HG03354 (cell line): ENCODE measurements at regions not wholly inside any gene's neighbourhood (a gene's known extent, or its start where the extent isn't known, plus 50 kb on each side); places are given as distances from the start of the nearest gene placed in this dataset.
"Not testable (repeated sequence)": the region's sequence is repeated elsewhere in the genome, so short reads cannot be mapped to it uniquely, and the experiment has no call there.

ENCODE experiments used
- ATAC-seq: cut with Tn5 transposase; IDR thresholded peaks from one replicate; pipeline ENCODE4 v1.9.1; 2021; ENCODE audit warnings: mild to moderate bottlenecking; ENCODE audit not compliant: unreplicated experiment, poor library complexity, severe bottlenecking

GRCh38 chr7:114140561-114140960, 221.8 kb upstream of the PPP1R3A start:
- ATAC-seq: no peak

GRCh38 chr7:114139690-114140089, 220.9 kb upstream of the PPP1R3A start:
- ATAC-seq: not testable (repeated sequence)

DNA sequence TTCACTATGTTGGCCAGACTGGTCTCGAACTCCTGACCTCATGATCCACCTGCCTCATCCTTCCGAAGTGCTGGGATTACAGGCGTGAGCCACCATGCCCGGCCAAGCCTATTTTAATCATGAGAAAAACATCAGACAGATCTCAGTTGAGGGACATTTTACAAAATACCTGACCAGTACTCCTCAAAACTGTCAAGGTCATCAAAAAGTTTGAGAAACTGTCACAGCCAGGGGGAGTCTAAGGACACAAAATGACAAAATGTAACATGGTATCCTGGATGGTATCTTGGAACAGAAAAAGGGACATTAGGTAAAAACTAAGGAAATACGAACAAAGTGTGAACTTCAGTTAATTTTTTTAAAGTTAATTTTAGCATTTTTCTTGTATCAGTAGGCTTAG, 219.8 kb upstream of the PPP1R3A start:
- ATAC-seq: no peak

DNA sequence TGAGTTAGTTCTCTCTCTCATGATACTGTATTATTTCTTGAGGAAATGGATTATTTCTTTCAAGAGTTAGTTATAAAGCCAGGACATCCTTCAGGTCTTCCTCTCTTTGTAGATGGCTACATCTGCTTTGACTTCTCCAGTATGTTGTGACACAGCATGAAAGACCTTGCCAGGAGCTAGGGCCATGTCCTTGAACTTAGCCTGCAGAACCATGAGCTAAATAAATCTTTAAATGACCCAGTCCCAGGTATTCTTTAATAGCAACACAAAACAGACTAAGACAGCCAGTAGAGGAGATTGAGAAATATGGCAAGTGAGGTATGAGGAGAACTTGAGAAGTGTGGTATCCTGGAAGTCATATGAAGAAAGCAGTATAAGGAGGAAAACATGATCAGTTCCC, 214.9 kb upstream of the PPP1R3A start:
- no peak for ATAC-seq

GRCh38 chr7:114130866-114131265, 212.1 kb upstream of the PPP1R3A start:
- no peak for ATAC-seq

- ATAC-seq: no peak
Measured at GRCh38 chr7:114128880-114129279, 210.1 kb upstream of the PPP1R3A start.

GRCh38 chr7:114126095-114126494, 207.3 kb upstream of the PPP1R3A start:
- ATAC-seq: no peak

- ATAC-seq: no peak
Measured at GRCh38 chr7:114112806-114113205, 194.0 kb upstream of the PPP1R3A start.

DNA sequence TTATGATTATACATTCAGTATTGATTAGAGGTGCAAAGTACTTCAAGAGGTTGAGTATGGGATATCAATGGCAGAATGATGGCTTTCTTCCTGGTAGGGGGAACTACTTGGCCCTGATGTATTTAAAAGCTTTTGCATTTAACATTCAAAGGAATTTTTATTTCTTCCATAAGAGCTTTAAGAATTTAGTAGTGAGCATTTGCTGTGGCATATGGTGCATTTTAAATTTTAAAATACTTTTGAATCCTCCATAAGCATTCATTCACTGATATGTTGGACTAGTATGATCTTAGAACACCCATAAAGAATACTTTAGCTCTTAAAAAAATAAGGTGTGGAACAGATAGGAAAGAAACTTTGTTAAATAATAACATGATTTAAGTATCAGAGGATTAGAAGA, 191.9 kb upstream of the PPP1R3A start:
- ATAC-seq: no peak

GRCh38 chr7:114109721-114110120, 190.9 kb upstream of the PPP1R3A start:
- ATAC-seq: no peak

DNA sequence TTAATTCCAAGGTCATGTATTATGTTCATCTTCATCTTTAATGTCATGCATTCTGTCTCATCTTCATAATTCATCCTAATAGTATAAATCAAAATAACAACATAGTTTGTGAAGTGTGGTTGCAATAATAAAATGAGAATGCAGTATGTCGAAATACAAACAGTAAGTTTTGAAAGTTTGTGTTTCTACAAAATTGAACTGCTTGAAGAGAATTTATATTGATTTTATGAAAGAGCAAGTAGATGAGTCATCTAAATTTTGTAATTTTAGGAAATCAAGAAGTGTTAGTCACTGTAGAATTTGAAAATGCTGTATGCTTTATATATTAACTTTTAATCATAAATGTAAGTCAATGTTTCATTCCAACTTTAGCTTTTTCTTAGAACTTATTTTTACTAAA, 190.5 kb upstream of the PPP1R3A start:
- no peak for ATAC-seq

- no peak for ATAC-seq
Measured at GRCh38 chr7:114108510-114108909, 189.7 kb upstream of the PPP1R3A start.

- no peak for ATAC-seq
Measured at GRCh38 chr7:114107522-114107921, 188.7 kb upstream of the PPP1R3A start.

- ATAC-seq: no peak
Measured at GRCh38 chr7:114104035-114104434, 185.2 kb upstream of the PPP1R3A start.

GRCh38 chr7:114102996-114103395, 184.2 kb upstream of the PPP1R3A start:
- ATAC-seq: no peak

DNA sequence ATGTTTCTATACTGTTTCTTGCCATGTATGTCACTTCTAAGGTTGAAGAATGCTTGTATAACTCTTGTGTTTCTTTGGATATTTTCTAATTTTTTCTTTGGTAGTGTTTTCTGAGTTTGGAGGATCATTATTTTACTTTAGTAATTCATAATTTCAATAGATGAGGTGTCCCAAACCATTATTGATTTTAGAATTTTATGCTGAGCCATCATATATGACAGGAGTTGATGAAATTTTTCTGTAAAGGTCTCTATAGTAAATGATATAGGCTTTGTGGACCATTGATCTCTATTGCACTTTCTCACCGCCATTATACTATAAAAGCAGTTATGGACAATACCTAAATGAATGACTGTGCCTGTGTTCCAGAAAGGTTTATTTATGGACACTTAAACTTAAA, 183.3 kb upstream of the PPP1R3A start:
- no peak for ATAC-seq

DNA sequence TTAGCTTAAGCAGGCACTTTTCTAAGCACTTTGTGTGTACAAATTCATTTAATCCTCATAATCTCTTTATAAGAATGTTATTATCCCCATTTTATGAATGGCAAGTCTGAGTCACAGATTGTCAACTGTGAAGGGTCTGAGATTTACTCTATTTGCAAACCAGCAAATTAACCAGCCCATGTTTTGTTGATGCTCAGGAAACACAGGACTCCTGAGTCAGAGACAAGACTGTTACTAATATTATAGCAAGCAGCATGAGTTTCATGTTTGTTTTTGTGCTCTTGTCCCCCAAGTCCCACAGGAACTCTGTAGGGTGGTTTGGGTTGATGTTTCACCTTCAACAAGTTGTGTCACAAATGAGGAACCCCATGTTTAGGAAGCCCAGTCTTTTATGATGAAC, 182.0 kb upstream of the PPP1R3A start:
- no peak for ATAC-seq

DNA sequence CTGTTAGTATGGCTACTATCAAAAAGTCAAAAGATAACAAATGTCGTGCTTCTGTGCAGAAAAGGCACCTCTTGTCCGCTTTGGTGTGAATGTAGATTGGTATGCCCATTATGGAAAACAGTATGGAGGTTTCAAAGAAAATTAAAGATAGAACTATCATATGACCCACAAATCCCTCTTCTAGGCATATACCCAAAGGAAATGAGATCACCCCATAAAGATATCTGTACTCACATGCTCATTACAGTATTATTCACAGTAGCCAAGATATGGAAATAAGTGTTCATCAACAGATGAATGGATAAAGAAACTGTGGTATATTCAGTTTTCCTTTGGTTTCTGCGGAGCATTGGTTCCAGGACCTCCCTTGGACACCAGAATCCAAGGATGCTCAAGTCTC, 180.5 kb upstream of the PPP1R3A start:
- no peak for ATAC-seq

DNA sequence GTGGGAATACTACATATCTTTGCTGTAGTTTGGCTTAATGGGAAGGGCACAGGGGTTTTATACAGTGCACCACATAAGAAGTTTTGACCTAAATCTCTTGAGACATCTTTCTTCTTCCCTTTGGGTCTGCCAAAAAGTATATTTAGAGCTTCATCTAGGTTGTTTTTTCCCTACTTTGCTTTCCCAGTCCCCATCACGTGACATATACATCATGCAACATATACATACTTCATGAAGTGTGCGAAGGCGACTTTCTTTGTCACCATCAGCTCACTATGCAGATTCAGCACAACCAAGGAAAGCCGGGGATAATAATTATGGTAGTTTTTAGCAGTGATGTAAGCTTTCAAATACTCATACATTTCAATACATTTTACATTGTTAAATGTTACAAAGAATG, 177.1 kb upstream of the PPP1R3A start:
- no peak for ATAC-seq

DNA sequence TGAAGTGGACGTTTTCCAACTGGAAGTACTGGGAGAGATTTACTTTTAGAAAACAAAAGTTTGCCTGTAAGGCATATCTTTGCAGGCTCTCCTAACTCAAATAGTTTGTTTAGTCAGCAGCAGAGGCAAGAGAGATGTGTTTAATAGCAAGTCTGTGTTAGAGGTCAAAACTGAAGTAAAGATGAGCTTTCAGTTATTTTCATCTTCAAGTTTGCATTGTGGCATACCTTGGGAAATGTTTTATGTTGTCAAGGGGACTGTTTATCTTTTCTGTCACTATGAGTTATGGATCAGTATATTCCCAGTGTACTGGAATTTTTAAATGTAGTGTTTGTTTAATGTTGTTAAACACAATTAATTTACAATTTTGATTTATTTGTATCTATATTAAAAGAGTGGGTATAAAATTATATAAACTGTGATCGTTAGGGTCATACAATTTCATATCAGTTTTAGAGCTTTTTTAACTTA, 169.7 kb upstream of the PPP1R3A start:
- ATAC-seq: no peak

DNA sequence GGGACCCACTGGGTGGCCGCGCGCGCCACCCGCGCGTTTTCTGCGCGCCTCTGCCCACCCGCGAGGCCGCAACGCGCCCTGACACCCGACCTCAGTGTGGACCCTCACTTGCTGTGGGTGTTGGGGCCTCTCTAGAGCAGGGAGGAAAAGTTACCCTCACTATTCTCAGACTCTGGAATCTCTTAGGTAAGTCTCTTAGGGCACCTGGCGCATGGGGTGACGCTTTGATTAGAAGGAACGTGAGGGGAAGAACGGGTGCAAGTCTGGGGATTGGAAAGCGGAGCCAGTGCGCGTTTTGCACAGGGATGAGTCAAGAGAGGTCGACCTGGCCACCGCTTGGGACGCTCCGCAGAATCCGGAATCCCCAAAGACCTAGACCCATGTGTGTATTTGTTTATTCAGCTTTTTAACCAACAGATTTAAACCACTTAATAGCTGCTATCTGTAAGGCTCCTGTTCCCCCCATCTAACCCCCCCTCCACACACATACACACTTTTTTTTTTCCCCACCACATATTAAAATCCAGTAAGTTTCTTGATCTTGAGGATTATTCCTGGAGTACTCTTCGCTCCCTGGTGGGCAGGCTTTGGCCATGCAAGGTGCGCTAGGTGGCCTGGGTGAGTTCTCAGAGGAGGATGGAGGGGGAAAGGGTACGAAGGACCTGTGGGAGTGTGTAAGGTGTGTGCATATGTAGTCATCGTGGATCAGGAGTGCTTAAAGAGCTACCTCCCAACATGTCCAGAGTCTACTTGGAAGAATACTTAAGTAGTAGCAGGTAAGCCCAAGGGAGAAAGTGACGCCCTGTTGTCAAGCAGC, 169.1 kb upstream of the PPP1R3A start:
- no peak for ATAC-seq
